ENCODE measurements at regions not wholly inside any gene's neighbourhood (a gene's known extent, or its start where the extent isn't known, plus 50 kb on each side); places are given as distances from the start of the nearest gene placed in this dataset.

DNA sequence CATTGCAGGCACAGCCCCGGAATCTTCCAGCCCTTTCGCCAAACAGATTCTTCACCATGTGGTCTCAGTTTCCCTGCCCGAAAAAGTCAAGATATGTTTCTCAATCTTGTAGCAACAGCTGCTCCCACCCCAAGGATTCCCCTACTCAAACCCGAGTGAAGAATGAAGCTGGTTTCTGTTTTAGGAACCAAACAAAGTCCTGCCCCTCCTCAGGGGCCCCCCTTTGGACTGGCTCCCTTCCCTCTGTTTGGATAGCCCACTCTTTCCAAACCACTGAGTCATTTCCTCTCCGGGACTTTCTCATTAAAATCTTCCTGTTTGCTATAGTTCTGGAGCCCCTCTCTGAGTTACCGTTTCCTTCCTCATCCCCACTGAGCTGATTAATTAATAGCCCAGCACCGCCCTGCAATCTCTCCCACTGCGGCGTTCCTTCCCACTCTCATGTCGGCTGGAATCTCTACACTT lies 100.9 kb downstream of the TSEN15 start:
- peak overlapping the region; percentile 2 for H3K4me3 ChIP-seq (ENCODE audit: low read depth, poor library complexity, severe bottlenecking)
- intact Hi-C loops (cut with DNase I; ENCODE audit: low total_unique reads), result no loop called here
- 32 to 34% methylated on average over 10 of the region's 10 CpGs for WGBS, 2 donors

GRCh38 chr1:184152974-184153373 lies 101.4 kb downstream of the TSEN15 start:
- WGBS, 2 donors, result 45 to 56% methylated on average over 11 of the region's 11 CpGs
- intact Hi-C loops (cut with DNase I; ENCODE audit: low total_unique reads), result no loop called here
- TF ChIP-seq POLR2A (IDR thresholded peaks at IDR 0.05) (no peak), CTCF (IDR thresholded peaks at IDR 0.05) (no peak)
- H3K4me3 ChIP-seq (ENCODE audit: low read depth, poor library complexity, severe bottlenecking), result peak overlapping the region; percentile 2
- DNase-seq (ENCODE audit: low spot score in 2 of 2), result no peak

More for the DNA sequence above, 100.9 kb downstream of the TSEN15 start:
- TF ChIP-seq POLR2A (IDR thresholded peaks at IDR 0.05), result no peak
- TF ChIP-seq CTCF (IDR thresholded peaks at IDR 0.05), result no peak
- DNase-seq (ENCODE audit: low spot score in 2 of 2), result peak in 1 of 2 donors; percentile 86

GRCh38 chr1:184153731-184154130 lies 102.2 kb downstream of the TSEN15 start:
- DNase-seq (ENCODE audit: low spot score in 2 of 2), result no peak
- WGBS, 2 donors, result 70 to 74% methylated on average over 4 of the region's 4 CpGs
- TF ChIP-seq POLR2A (IDR thresholded peaks at IDR 0.05), result no peak
- no peak for TF ChIP-seq CTCF (IDR thresholded peaks at IDR 0.05)
- intact Hi-C loops (cut with DNase I; ENCODE audit: low total_unique reads), result no loop called here
- H3K4me3 ChIP-seq (ENCODE audit: low read depth, poor library complexity, severe bottlenecking), result no peak overlapping the region

DNA sequence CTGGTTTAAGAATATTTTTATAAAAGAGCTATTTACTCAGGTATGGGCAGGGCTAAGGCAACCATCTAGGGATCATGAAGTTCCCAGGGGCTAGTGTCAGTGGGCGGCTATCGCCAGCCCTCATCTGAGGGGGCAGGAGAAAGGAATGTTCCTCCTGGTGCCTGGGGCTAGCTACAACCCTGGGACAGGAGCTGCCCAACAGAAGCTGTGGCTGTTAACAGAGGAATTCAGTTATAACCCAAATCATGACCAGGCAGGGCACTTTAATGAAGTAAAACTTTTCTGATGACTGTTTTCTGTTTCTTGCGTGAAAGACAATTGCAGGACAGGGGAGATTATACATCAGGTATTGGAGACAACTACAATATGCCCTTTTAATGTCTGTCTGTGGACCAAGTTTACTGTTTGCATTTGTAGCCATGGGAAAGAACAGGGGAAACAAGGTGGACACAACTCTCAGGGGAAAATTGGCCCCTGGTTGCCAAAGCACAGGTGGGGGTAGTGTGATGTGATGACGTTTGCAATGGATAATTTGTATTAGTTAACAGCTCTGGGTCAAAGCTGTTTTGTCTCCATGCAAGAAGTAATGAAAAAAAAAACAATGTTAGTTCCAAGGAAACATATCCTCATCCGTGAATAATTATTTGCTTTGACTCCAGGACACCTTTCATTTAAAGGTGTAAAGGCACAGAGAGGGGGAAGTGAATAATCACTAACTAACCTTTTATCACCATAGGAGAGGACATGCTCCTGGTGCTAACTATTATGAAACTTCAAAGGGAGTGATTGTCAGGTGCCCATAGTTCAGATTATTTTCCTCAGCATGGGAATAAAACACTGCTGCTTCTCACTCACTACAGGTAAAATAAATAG lies 105.2 kb downstream of the TSEN15 start:
- no peak for TF ChIP-seq CTCF (IDR thresholded peaks at IDR 0.05)
- TF ChIP-seq POLR2A (IDR thresholded peaks at IDR 0.05), result no peak
- no peak for DNase-seq (ENCODE audit: low spot score in 2 of 2)
- intact Hi-C loops (cut with DNase I; ENCODE audit: low total_unique reads), result no loop called here
- no peak overlapping the region for H3K4me3 ChIP-seq (ENCODE audit: low read depth, poor library complexity, severe bottlenecking)
- WGBS, 2 donors, result 63 to 66% methylated on average over 5 of the region's 5 CpGs

DNA sequence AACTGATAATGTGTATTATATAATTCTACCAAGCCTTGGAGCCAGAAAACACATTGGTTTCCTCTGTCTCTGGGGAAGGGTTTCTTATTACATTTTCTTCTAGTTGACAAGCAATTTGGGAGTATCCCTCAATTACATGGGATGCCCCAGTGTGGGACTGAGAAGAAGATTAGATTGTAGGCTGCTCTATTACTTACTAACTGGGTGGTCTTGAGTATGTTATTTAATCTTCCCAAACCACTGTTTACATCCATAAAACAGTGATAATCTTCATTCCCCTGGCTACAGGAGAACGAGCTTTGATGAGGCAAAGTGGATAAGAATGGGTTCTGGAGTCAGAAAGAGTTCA lies 105.8 kb downstream of the TSEN15 start:
- TF ChIP-seq CTCF (IDR thresholded peaks at IDR 0.05) (no peak), POLR2A (IDR thresholded peaks at IDR 0.05) (no peak)
- 77 to 84% methylated on average over 1 of the region's 1 CpG for WGBS, 2 donors

More for the DNA sequence above, 105.8 kb downstream of the TSEN15 start:
- no peak for DNase-seq (ENCODE audit: low spot score in 2 of 2)
- H3K4me3 ChIP-seq (ENCODE audit: low read depth, poor library complexity, severe bottlenecking), result no peak overlapping the region
- intact Hi-C loops (cut with DNase I; ENCODE audit: low total_unique reads), result no loop called here
